SK-N-MC (cell line): ENCODE measurements at regions not wholly inside any gene's neighbourhood (a gene's known extent, or its start where the extent isn't known, plus 50 kb on each side); places are given as distances from the start of the nearest gene placed in this dataset.

ENCODE experiments used
- EZH2 ChIP-seq: fragments of 200-600 bp; sonication (generic); IDR thresholded peaks from one replicate; pipeline ENCODE4 v1.6.1; 2017; ENCODE audit warnings: antibody characterized with exemption
- FOXP2 ChIP-seq: optimal IDR thresholded peaks from 2 replicates; pipeline ENCODE3; 2011; ENCODE audit warnings: mild to moderate bottlenecking, moderate library complexity; ENCODE audit not compliant: insufficient read depth; ENCODE audit errors: extremely low read length, control extremely low read depth
- POLR2AphosphoS5 ChIP-seq: IDR thresholded peaks from 2 replicates; pipeline ENCODE4 v1.6.1; 2012; ENCODE audit warnings: mild to moderate bottlenecking, low read depth, low read length, borderline replicate concordance

DNA sequence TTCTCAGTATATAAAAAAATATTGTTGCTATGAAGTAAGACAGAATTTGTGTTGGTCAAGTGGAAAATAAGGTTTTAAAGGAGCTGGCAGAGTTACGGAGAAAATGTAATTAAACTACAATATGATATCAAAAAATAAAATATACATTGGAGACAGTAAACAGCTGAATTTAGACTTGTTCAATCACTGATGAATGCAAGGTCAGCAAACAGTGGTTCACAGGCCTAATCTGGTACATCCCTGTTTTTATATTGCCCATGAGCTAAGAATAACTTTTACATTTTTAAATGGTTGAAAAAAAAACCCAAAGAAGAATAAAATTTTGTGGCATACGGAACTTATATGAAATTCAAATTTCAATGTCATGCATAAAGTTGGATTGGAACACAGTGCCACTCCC is 131.0 kb upstream of the TRIB2 start:
- no peak for TF ChIP-seq POLR2AphosphoS5
- TF ChIP-seq EZH2: no peak
- no peak for TF ChIP-seq FOXP2
